Neural cell (in vitro differentiated cells): ENCODE measurements at regions not wholly inside any gene's neighbourhood (a gene's known extent, or its start where the extent isn't known, plus 50 kb on each side); places are given as distances from the start of the nearest gene placed in this dataset.

Experiments
- EP300 ChIP-seq: fragments of 450-650 bp; conservative IDR thresholded peaks from 2 replicates; pipeline ENCODE4 v1.6.1; 2014; ENCODE audit warnings: antibody characterized with exemption, mild to moderate bottlenecking, moderate library complexity; ENCODE audit not compliant: poor library complexity, severe bottlenecking
- POLR2AphosphoS5 ChIP-seq: IDR thresholded peaks from 2 replicates; pipeline ENCODE4 v1.6.1; 2012
- RAD21 ChIP-seq: fragments of 450-650 bp; conservative IDR thresholded peaks from 2 replicates; pipeline ENCODE4 v1.6.1; 2014; ENCODE audit warnings: antibody characterized with exemption, mild to moderate bottlenecking, moderate library complexity
- TAF1 ChIP-seq: IDR thresholded peaks from 2 replicates; pipeline ENCODE4 v1.6.1; 2012; ENCODE audit warnings: low read depth
- TF ChIP-seq, protein P1 (sequence below): fragments of 450-650 bp; IDR thresholded peaks from 2 replicates; pipeline ENCODE4 v1.5.1; 2014; ENCODE audit warnings: antibody characterized with exemption, mild to moderate bottlenecking, moderate library complexity; ENCODE audit not compliant: poor library complexity, severe bottlenecking
- TF ChIP-seq, protein P2 (sequence below): IDR thresholded peaks from 2 replicates; pipeline ENCODE4 v1.6.1; 2012; ENCODE audit warnings: borderline replicate concordance

DNA sequence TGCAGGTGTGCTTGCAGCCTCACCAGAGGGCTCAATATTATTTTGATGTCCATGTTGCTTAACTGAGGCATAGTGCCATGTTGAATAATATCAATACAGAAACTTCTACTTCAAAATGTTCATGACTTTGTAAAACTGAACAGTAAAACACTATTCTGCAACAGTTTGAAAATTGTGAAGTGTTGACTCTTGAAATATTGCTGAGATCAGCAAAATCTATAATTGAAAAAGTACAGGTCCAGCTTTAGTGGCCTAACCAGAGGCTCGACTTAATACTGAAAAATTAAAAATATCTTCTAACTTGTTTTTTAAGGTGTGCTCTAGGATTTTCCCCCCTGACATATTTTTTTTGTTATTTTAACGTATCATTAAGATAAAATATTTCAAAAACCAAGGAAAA lies 1460.7 kb downstream of the EFNB2 start:
- TF ChIP-seq, protein P1, sequence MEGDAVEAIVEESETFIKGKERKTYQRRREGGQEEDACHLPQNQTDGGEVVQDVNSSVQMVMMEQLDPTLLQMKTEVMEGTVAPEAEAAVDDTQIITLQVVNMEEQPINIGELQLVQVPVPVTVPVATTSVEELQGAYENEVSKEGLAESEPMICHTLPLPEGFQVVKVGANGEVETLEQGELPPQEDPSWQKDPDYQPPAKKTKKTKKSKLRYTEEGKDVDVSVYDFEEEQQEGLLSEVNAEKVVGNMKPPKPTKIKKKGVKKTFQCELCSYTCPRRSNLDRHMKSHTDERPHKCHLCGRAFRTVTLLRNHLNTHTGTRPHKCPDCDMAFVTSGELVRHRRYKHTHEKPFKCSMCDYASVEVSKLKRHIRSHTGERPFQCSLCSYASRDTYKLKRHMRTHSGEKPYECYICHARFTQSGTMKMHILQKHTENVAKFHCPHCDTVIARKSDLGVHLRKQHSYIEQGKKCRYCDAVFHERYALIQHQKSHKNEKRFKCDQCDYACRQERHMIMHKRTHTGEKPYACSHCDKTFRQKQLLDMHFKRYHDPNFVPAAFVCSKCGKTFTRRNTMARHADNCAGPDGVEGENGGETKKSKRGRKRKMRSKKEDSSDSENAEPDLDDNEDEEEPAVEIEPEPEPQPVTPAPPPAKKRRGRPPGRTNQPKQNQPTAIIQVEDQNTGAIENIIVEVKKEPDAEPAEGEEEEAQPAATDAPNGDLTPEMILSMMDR = no peak
- TF ChIP-seq RAD21 = no peak
- no peak for TF ChIP-seq EP300
- TF ChIP-seq POLR2AphosphoS5 = no peak
- no peak for TF ChIP-seq TAF1
- TF ChIP-seq, protein P2, sequence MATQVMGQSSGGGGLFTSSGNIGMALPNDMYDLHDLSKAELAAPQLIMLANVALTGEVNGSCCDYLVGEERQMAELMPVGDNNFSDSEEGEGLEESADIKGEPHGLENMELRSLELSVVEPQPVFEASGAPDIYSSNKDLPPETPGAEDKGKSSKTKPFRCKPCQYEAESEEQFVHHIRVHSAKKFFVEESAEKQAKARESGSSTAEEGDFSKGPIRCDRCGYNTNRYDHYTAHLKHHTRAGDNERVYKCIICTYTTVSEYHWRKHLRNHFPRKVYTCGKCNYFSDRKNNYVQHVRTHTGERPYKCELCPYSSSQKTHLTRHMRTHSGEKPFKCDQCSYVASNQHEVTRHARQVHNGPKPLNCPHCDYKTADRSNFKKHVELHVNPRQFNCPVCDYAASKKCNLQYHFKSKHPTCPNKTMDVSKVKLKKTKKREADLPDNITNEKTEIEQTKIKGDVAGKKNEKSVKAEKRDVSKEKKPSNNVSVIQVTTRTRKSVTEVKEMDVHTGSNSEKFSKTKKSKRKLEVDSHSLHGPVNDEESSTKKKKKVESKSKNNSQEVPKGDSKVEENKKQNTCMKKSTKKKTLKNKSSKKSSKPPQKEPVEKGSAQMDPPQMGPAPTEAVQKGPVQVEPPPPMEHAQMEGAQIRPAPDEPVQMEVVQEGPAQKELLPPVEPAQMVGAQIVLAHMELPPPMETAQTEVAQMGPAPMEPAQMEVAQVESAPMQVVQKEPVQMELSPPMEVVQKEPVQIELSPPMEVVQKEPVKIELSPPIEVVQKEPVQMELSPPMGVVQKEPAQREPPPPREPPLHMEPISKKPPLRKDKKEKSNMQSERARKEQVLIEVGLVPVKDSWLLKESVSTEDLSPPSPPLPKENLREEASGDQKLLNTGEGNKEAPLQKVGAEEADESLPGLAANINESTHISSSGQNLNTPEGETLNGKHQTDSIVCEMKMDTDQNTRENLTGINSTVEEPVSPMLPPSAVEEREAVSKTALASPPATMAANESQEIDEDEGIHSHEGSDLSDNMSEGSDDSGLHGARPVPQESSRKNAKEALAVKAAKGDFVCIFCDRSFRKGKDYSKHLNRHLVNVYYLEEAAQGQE = no peak
